WERI-Rb-1 (cell line): ENCODE measurements at regions not wholly inside any gene's neighbourhood (a gene's known extent, or its start where the extent isn't known, plus 50 kb on each side); places are given as distances from the start of the nearest gene placed in this dataset.
"Not testable (repeated sequence)": the region's sequence is repeated elsewhere in the genome, so short reads cannot be mapped to it uniquely, and the experiment has no call there.

Experiments used
- DNase-seq: peaks from one replicate; pipeline ENCODE4 v3.0.0-alpha.2; 2020
- H3K27ac ChIP-seq: fragments of 250-450 bp; sonication (Bioruptor Pico); 2 replicates; pipeline ENCODE4 v1.5.1; 2020; ENCODE audit warnings: mild to moderate bottlenecking, moderate library complexity
- H3K27me3 ChIP-seq: fragments of 250-450 bp; sonication (Bioruptor Pico); 2 replicates; pipeline ENCODE4 v1.5.1; 2021; ENCODE audit warnings: mild to moderate bottlenecking, low read depth, moderate library complexity; ENCODE audit not compliant: insufficient read depth, severe bottlenecking
- H3K36me3 ChIP-seq: fragments of 250-450 bp; sonication (Bioruptor Pico); 2 replicates; pipeline ENCODE4 v1.5.1; 2020; ENCODE audit warnings: mild to moderate bottlenecking, moderate library complexity
- H3K4me3 ChIP-seq: 2 replicates; pipeline ENCODE4 v1.5.1; 2011; ENCODE audit warnings: low read depth, mild to moderate bottlenecking, control low read depth, low read length
- H3K9me3 ChIP-seq: fragments of 250-450 bp; sonication (Bioruptor Pico); 2 replicates; pipeline ENCODE4 v1.5.1; 2021; ENCODE audit warnings: mild to moderate bottlenecking, moderate library complexity; ENCODE audit not compliant: severe bottlenecking
- CTCF ChIP-seq: IDR thresholded peaks from 2 replicates; pipeline ENCODE4 v1.5.1; 2011; ENCODE audit warnings: low read depth, mild to moderate bottlenecking, control low read depth, inconsistent platforms, low read length

- no peak for TF ChIP-seq CTCF
- H3K4me3 ChIP-seq = no peak overlapping the region
- no peak overlapping the region for H3K27ac ChIP-seq
- no peaks in the 10 kb centered on the region for H3K9me3 ChIP-seq
- no peaks in the 10 kb centered on the region for H3K27me3 ChIP-seq
- no peak for DNase-seq
- no peaks in the 10 kb centered on the region for H3K36me3 ChIP-seq
Observed at GRCh38 chr12:25677232-25677937, 124.3 kb upstream of the LMNTD1 start.

- Histone ChIP-seq H3K4me3 (no peak overlapping the region), H3K9me3 (no peaks in the 10 kb centered on the region), H3K27me3 (no peaks in the 10 kb centered on the region), H3K36me3 (no peaks in the 10 kb centered on the region), H3K27ac (no peak overlapping the region)
- TF ChIP-seq CTCF = no peak
- no peak for DNase-seq
Observed at GRCh38 chr12:25681580-25681979, 128.5 kb upstream of the LMNTD1 start.

- peaks cover 3% of the 10 kb centered on the region for H3K9me3 ChIP-seq
- no peak for DNase-seq
- no peaks in the 10 kb centered on the region for H3K36me3 ChIP-seq
- no peaks in the 10 kb centered on the region for H3K27me3 ChIP-seq
- H3K4me3 ChIP-seq = no peak overlapping the region
- H3K27ac ChIP-seq = no peak overlapping the region
- TF ChIP-seq CTCF = no peak
Observed at GRCh38 chr12:25682421-25682820, 129.3 kb upstream of the LMNTD1 start.

- H3K27ac ChIP-seq = no peak overlapping the region
- DNase-seq = no peak
Observed at GRCh38 chr12:25684070-25684469, 131.0 kb upstream of the LMNTD1 start.

GRCh38 chr12:25686351-25686750, 133.3 kb upstream of the LMNTD1 start:
- no peak for TF ChIP-seq CTCF
- H3K27ac ChIP-seq = no peak overlapping the region
- DNase-seq = no peak
- H3K9me3 ChIP-seq = peaks cover 3% of the 10 kb centered on the region
- no peaks in the 10 kb centered on the region for H3K27me3 ChIP-seq
- H3K4me3 ChIP-seq = no peak overlapping the region
- no peaks in the 10 kb centered on the region for H3K36me3 ChIP-seq

More at GRCh38 chr12:25684070-25684469, 131.0 kb upstream of the LMNTD1 start:
- no peaks in the 10 kb centered on the region for H3K36me3 ChIP-seq
- no peak for TF ChIP-seq CTCF
- H3K9me3 ChIP-seq = peaks cover 3% of the 10 kb centered on the region
- no peak overlapping the region for H3K4me3 ChIP-seq
- no peaks in the 10 kb centered on the region for H3K27me3 ChIP-seq

GRCh38 chr12:25687226-25687625, 134.1 kb upstream of the LMNTD1 start:
- H3K27me3 ChIP-seq = no peaks in the 10 kb centered on the region
- no peaks in the 10 kb centered on the region for H3K36me3 ChIP-seq
- H3K4me3 ChIP-seq = no peak overlapping the region
- peaks cover 3% of the 10 kb centered on the region for H3K9me3 ChIP-seq
- no peak for DNase-seq
- TF ChIP-seq CTCF = no peak
- no peak overlapping the region for H3K27ac ChIP-seq

GRCh38 chr12:25688851-25689250, 135.8 kb upstream of the LMNTD1 start:
- DNase-seq, H3K4me3 ChIP-seq, H3K27ac ChIP-seq, H3K9me3 ChIP-seq, H3K27me3 ChIP-seq, H3K36me3 ChIP-seq: not testable (repeated sequence)
